K562 (cell line): ENCODE measurements at regions not wholly inside any gene's neighbourhood (a gene's known extent, or its start where the extent isn't known, plus 50 kb on each side); places are given as distances from the start of the nearest gene placed in this dataset.

Source experiments
- ATAC-seq: fragments of 200-7000 bp; cut with Tn5 transposase; 3 replicates; pipeline ENCODE4 v1.9.1; 2020; ENCODE audit warnings: moderate library complexity
- BruUV-seq: library from RNA; stranded (reverse); fragments of 400-500 nt; replicated peaks from 2 replicates; lab custom pipeline; 2021; lab: Mats Ljungman, UMichigan
- CTCF ChIA-PET: fragments of 300-600 bp; formaldehyde crosslinking; extraction: SDS; loops from one replicate; lab custom pipeline; 2021; ENCODE audit warnings: low intra/inter-chr PET ratio; lab: Yijun Ruan, JAX
- POLR2A ChIA-PET: fragments of 300-600, 350-650 bp; sonication (Branson Sonifier 250); formaldehyde crosslinking; extraction: SDS; loops from one replicate; lab custom pipeline; 2021; ENCODE audit warnings: antibody characterized with exemption, inconsistent platforms; lab: Yijun Ruan, JAX
- DNase-seq, 4 experiments: peaks; one replicate each; pipeline versions ENCODE4 v3.0.0 to v3.0.0-alpha.2; 2011 to 2018; ENCODE audit warnings: low spot score in 3 of 4, mixed read lengths in 3 of 4; ENCODE audit errors: extremely low read depth in 1 of 4
- FAIRE-seq: peaks from 2 replicates; lab custom pipeline; 2011; peaks lifted over from hg19 to GRCh38; lab: Jason Lieb, UNC
- H2AFZ ChIP-seq: 2 replicates; pipeline ENCODE4 v1.6.0; 2011; ENCODE audit warnings: low read depth, low read length, control low read depth, inconsistent platforms
- H3K27ac ChIP-seq: fragments of 200-600 bp; 3 replicates; pipeline ENCODE4 v1.8.0; 2011; ENCODE audit warnings: low read depth, mild to moderate bottlenecking, control low read depth, inconsistent platforms, low read length, moderate library complexity, mixed read lengths; ENCODE audit errors: extremely low read depth
- H3K27me3 ChIP-seq, 2 experiments: fragments of 300-600 bp in 1 of 2; 2 replicates in 1 of 2; 3 replicates in 1 of 2; pipeline versions ENCODE4 v1.6.0 to v1.8.0; 2011; ENCODE audit warnings: inconsistent platforms in 2 of 2, low read length in 2 of 2, mild to moderate bottlenecking in 1 of 2, mixed read lengths in 1 of 2, moderate library complexity in 1 of 2; ENCODE audit not compliant: control insufficient read depth in 2 of 2, insufficient read depth in 2 of 2
- H3K36me3 ChIP-seq: fragments of 300-600 bp; 3 replicates; pipeline ENCODE4 v1.8.0; 2011; ENCODE audit warnings: mild to moderate bottlenecking, low read length, inconsistent platforms; ENCODE audit not compliant: control insufficient read depth, insufficient read depth
- H3K4me1 ChIP-seq, 2 experiments: fragments of 200-600 bp in 1 of 2; replicated peaks in 1 of 2; 2 replicates in 1 of 2; 3 replicates in 1 of 2; pipeline versions ENCODE4 v1.5.1 to v1.8.0; 2011; ENCODE audit warnings: inconsistent platforms in 2 of 2, low read length in 2 of 2, mild to moderate bottlenecking in 1 of 2, mixed read lengths in 1 of 2, moderate library complexity in 1 of 2; ENCODE audit not compliant: control insufficient read depth in 2 of 2, insufficient read depth in 2 of 2
- H3K4me2 ChIP-seq: 2 replicates; pipeline ENCODE4 v1.6.1; 2011; ENCODE audit warnings: low read length, control low read depth, inconsistent platforms, mixed read lengths; ENCODE audit not compliant: insufficient read depth
- H3K4me3 ChIP-seq: fragments of 200-600 bp; sonication (generic), shearing (Covaris generic); 2 replicates; pipeline ENCODE4 v1.5.1; 2016; ENCODE audit warnings: control low read depth, inconsistent platforms
- H3K79me2 ChIP-seq: fragments of 200-600 bp; 3 replicates; pipeline ENCODE4 v1.8.0; 2011; ENCODE audit warnings: low read length, inconsistent platforms; ENCODE audit not compliant: control insufficient read depth, insufficient read depth
- H3K9ac ChIP-seq, 2 experiments: 2 replicates each; pipeline versions ENCODE4 v1.6.0 to v1.6.1; 2011; ENCODE audit warnings: low read depth in 2 of 2, low read length in 2 of 2, control low read depth in 1 of 2, inconsistent platforms in 1 of 2, mild to moderate bottlenecking in 1 of 2, mixed read lengths in 1 of 2; ENCODE audit not compliant: insufficient read depth in 1 of 2
- H3K9me1 ChIP-seq: one replicate; pipeline ENCODE4 v1.6.0; 2011; ENCODE audit warnings: inconsistent platforms, mild to moderate bottlenecking, low read length, moderate library complexity; ENCODE audit not compliant: control insufficient read depth, insufficient read depth
- H3K9me3 ChIP-seq: replicated peaks from 2 replicates; pipeline ENCODE4 v1.5.1; 2011; ENCODE audit warnings: low read depth, low read length, inconsistent platforms; ENCODE audit not compliant: control insufficient read depth, insufficient read depth
- H4K20me1 ChIP-seq: replicated peaks from 2 replicates; pipeline ENCODE4 v1.6.1; 2011; ENCODE audit warnings: low read length, inconsistent platforms, mixed read lengths; ENCODE audit not compliant: control insufficient read depth, insufficient read depth
- HLTF ChIP-seq: fragments of 450-650 bp; IDR thresholded peaks from 2 replicates; pipeline ENCODE4 v1.6.1; 2016
- PCBP2 ChIP-seq: fragments of 200-400 bp; formaldehyde crosslinking; IDR thresholded peaks from 2 replicates; pipeline ENCODE4 v1.6.1; 2018; ENCODE audit warnings: low read length, low read depth, mild to moderate bottlenecking, moderate library complexity; ENCODE audit not compliant: poor library complexity, severe bottlenecking
- RAD21 ChIP-seq, 2 experiments: fragments of 250-450 bp in 1 of 2; fragments of 450-650 bp in 1 of 2; sonication (Bioruptor Pico) in 1 of 2; formaldehyde crosslinking in 1 of 2; IDR thresholded peaks in 1 of 2; conservative IDR thresholded peaks in 1 of 2; 2 replicates each; pipeline versions ENCODE4 v1.4.0 to v1.8.0; 2020 to 2022; ENCODE audit warnings: mild to moderate bottlenecking in 2 of 2, moderate library complexity in 1 of 2
- RBBP5 ChIP-seq: fragments of 200-600 bp; sonication (generic); IDR thresholded peaks from 2 replicates; pipeline ENCODE4 v1.6.1; 2012; ENCODE audit warnings: borderline replicate concordance, mild to moderate bottlenecking, low read length, control low read depth, inconsistent platforms; ENCODE audit not compliant: insufficient read depth, poor library complexity, severe bottlenecking
- ZKSCAN3 ChIP-seq: fragments of 250-450 bp; sonication (Bioruptor Pico); IDR thresholded peaks from 2 replicates; pipeline ENCODE4 v1.4.0; 2020
- ZNF561 ChIP-seq: fragments of 450-650 bp; formaldehyde crosslinking; conservative IDR thresholded peaks from 2 replicates; pipeline ENCODE4 v1.4.0; 2020; ENCODE audit warnings: mild to moderate bottlenecking, moderate library complexity
- WGBS: fragments of 100-300 bp; shearing (Covaris generic); methylation state at CpG from one replicate; pipeline ENCODE4 v1.1.6; 2016; ENCODE audit warnings: low coverage, mixed read lengths; ENCODE audit not compliant: insufficient coverage; ENCODE audit errors: missing lambda C conversion rate; 5-methylcytosine and 5-hydroxymethylcytosine counted together
- in situ Hi-C: fragments of 300-500 bp; cut with MboI; formaldehyde crosslinking; loops from 4 replicates; pipeline ENCODE4 v1.15.0; 2018; ENCODE audit warnings: inconsistent platforms, mixed read lengths
- intact Hi-C: fragments of 100-400 bp; cut with micrococcal nuclease; formaldehyde crosslinking; loops from 2 replicates; pipeline ENCODE4 v1.14.2; 2022
- TF ChIP-seq, protein P1 (sequence below): fragments of 250-450 bp; sonication (Bioruptor Pico); IDR thresholded peaks from 2 replicates; pipeline ENCODE4 v1.8.0; 2021; ENCODE audit warnings: moderate library complexity, mild to moderate bottlenecking, inconsistent platforms

- in situ Hi-C loops (no loop called here), intact Hi-C loops (no loop called here)
- Histone ChIP-seq H3K27ac (no peak overlapping the region), H3K4me2 (no peak overlapping the region), H3K4me1 (no peaks in the 10 kb centered on the region), H3K9ac (no peak overlapping the region), H3K9me3 (no peaks in the 10 kb centered on the region), H3K79me2 (no peaks in the 10 kb centered on the region), H2AFZ (no peak overlapping the region), H4K20me1 (no peaks in the 10 kb centered on the region), H3K9me1 (no peaks in the 10 kb centered on the region), H3K27me3 (no peaks in the 10 kb centered on the region), H3K36me3 (no peaks in the 10 kb centered on the region), H3K4me3 (no peak overlapping the region)
- no TSS peak for BruUV-seq
- no peak for FAIRE-seq
- DNase-seq: no peak
- TF ChIP-seq, protein P1, sequence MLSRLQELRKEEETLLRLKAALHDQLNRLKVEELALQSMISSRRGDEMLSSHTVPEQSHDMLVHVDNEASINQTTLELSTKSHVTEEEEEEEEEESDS (CRISPR knock-in tag): no peak
- TF ChIP-seq HLTF: no peak
- TF ChIP-seq RBBP5: no peak
- TF ChIP-seq RAD21 (CRISPR knock-in tag; conservative IDR thresholded peaks at IDR 0.05 in 1 of 2, IDR thresholded peaks at IDR 0.05 in 1 of 2): no peak
- no peak for TF ChIP-seq ZKSCAN3 (CRISPR knock-in tag)
- TF ChIP-seq ZNF561 (CRISPR knock-in tag): no peak
- TF ChIP-seq PCBP2: no peak
- CTCF ChIA-PET: no interaction called here
- POLR2A ChIA-PET: no interaction called here
- 0% methylated on average over 1 of the region's 1 CpG for WGBS
- ATAC-seq: no peak
Measured at GRCh38 chr6:92906385-92906784, 513.0 kb downstream of the EPHA7 start.
